OCI-LY1 (cell line): ENCODE measurements at regions not wholly inside any gene's neighbourhood (a gene's known extent, or its start where the extent isn't known, plus 50 kb on each side); places are given as distances from the start of the nearest gene placed in this dataset.

Experiments
- H2AFZ ChIP-seq: fragments of 200-600 bp; sonication (generic), shearing (Covaris generic); 2 replicates; pipeline ENCODE4 v1.6.0; 2014; ENCODE audit warnings: antibody characterized with exemption, mild to moderate bottlenecking, low read length
- H3F3A ChIP-seq: fragments of 200-600 bp; sonication (generic), shearing (Covaris generic); 2 replicates; pipeline ENCODE4 v1.6.0; 2014; ENCODE audit warnings: mild to moderate bottlenecking, antibody characterized with exemption, low read length, moderate library complexity; ENCODE audit not compliant: insufficient read depth
- H3K27ac ChIP-seq: fragments of 200-600 bp; sonication (generic); 2 replicates; pipeline ENCODE4 v1.5.1; 2014; ENCODE audit warnings: low read length, mixed run types, mild to moderate bottlenecking, low read depth; ENCODE audit not compliant: poor library complexity, severe bottlenecking
- H3K27me3 ChIP-seq: fragments of 200-600 bp; sonication (generic); 2 replicates; pipeline ENCODE4 v1.6.0; 2014; ENCODE audit warnings: antibody characterized with exemption, mild to moderate bottlenecking, low read length, moderate library complexity; ENCODE audit not compliant: insufficient read depth
- H3K36me3 ChIP-seq: fragments of 200-600 bp; sonication (generic); 2 replicates; pipeline ENCODE4 v1.6.1; 2014; ENCODE audit warnings: mild to moderate bottlenecking, antibody characterized with exemption, low read length, moderate library complexity, mixed read lengths; ENCODE audit not compliant: insufficient read depth
- H3K4me1 ChIP-seq: fragments of 200-600 bp; sonication (generic); 2 replicates; pipeline ENCODE4 v1.5.1; 2014; ENCODE audit warnings: mild to moderate bottlenecking, low read length, moderate library complexity; ENCODE audit not compliant: insufficient read depth, severe bottlenecking
- H3K4me2 ChIP-seq: fragments of 200-600 bp; sonication (generic), shearing (Covaris generic); 2 replicates; pipeline ENCODE4 v1.6.1; 2014; ENCODE audit warnings: low read length
- H3K4me3 ChIP-seq: fragments of 200-600 bp; sonication (generic); 2 replicates; pipeline ENCODE4 v1.5.1; 2014; ENCODE audit warnings: low read length, low read depth, mild to moderate bottlenecking, mixed read lengths; ENCODE audit not compliant: poor library complexity, severe bottlenecking
- H3K79me2 ChIP-seq: fragments of 200-600 bp; shearing (Covaris generic); 2 replicates; pipeline ENCODE4 v1.6.1; 2016; ENCODE audit warnings: mixed run types, low read length, mixed read lengths; ENCODE audit not compliant: insufficient read depth
- H3K9ac ChIP-seq: fragments of 200-600 bp; sonication (generic), shearing (Covaris generic); 2 replicates; pipeline ENCODE4 v1.6.1; 2014; ENCODE audit warnings: mild to moderate bottlenecking, low read length, mixed read lengths
- H3K9me2 ChIP-seq: fragments of 200-600 bp; sonication (generic), shearing (Covaris generic); 2 replicates; pipeline ENCODE4 v1.6.1; 2014; ENCODE audit warnings: low read depth, mild to moderate bottlenecking, low read length, mixed read lengths
- H3K9me3 ChIP-seq: fragments of 200-600 bp; shearing (Covaris generic); 2 replicates; pipeline ENCODE4 v1.6.1; 2014; ENCODE audit warnings: low read length, mixed read lengths
- H4K20me1 ChIP-seq: fragments of 200-600 bp; sonication (generic), shearing (Covaris generic); 2 replicates; pipeline ENCODE4 v1.6.0; 2016; ENCODE audit warnings: mild to moderate bottlenecking, low read length; ENCODE audit not compliant: insufficient read depth
- EZH2 ChIP-seq: fragments of 200-600 bp; sonication (generic), shearing (Covaris generic); IDR thresholded peaks from 2 replicates; pipeline ENCODE4 v1.8.0; 2017; ENCODE audit warnings: borderline replicate concordance, mixed run types, mild to moderate bottlenecking, antibody characterized with exemption, low read length, moderate library complexity, mixed read lengths
- TF ChIP-seq, protein P1 (sequence below): fragments of 200-600 bp; sonication (generic), shearing (Covaris generic); IDR thresholded peaks from 2 replicates; pipeline ENCODE4 v1.5.1; 2017; ENCODE audit warnings: mild to moderate bottlenecking, antibody characterized with exemption, low read length, moderate library complexity, mixed read lengths

DNA sequence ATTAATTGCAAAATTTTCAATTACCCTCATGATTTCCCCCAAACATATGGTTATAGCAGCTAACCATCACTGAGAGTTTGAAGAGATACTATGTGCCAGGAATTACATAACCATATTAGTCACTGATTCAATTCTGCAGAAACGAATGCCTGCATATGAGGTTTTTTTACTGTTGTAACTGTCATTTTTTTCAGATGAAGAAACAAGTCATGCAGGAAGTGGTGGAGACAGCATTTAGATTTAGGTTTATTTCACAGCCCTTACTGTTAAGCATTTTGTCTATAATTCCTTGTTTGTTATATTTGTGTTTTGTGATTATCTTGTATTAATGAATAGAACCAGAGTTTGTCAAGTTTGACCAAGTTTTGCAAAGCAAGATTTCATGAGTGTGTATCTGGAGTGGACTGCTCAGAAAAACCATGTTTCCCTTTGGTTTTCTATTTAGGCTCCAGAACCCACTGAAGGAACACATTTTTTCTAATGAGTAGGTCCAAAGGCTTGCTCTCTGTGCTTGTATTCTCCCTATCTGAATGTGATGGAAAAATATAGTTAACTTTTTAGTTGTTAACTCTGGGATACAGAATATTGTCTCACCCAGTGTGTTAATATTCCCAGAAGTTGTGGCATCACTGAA is 308.5 kb upstream of the ADAMTS5 start:
- H3K9me3 ChIP-seq, result no peaks in the 10 kb centered on the region
- H2AFZ ChIP-seq, result no peak overlapping the region
- no peaks in the 10 kb centered on the region for H3K27me3 ChIP-seq
- TF ChIP-seq, protein P1, sequence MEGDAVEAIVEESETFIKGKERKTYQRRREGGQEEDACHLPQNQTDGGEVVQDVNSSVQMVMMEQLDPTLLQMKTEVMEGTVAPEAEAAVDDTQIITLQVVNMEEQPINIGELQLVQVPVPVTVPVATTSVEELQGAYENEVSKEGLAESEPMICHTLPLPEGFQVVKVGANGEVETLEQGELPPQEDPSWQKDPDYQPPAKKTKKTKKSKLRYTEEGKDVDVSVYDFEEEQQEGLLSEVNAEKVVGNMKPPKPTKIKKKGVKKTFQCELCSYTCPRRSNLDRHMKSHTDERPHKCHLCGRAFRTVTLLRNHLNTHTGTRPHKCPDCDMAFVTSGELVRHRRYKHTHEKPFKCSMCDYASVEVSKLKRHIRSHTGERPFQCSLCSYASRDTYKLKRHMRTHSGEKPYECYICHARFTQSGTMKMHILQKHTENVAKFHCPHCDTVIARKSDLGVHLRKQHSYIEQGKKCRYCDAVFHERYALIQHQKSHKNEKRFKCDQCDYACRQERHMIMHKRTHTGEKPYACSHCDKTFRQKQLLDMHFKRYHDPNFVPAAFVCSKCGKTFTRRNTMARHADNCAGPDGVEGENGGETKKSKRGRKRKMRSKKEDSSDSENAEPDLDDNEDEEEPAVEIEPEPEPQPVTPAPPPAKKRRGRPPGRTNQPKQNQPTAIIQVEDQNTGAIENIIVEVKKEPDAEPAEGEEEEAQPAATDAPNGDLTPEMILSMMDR, result no peak
- TF ChIP-seq EZH2, result no peak
- H3K4me3 ChIP-seq, result no peak overlapping the region
- H3K9ac ChIP-seq, result no peak overlapping the region
- no peak overlapping the region for H3K4me2 ChIP-seq
- no peaks in the 10 kb centered on the region for H3K79me2 ChIP-seq
- H4K20me1 ChIP-seq, result no peaks in the 10 kb centered on the region
- no peak overlapping the region for H3K27ac ChIP-seq
- no peaks in the 10 kb centered on the region for H3K9me2 ChIP-seq
- H3K36me3 ChIP-seq, result no peaks in the 10 kb centered on the region
- H3F3A ChIP-seq, result no peaks in the 10 kb centered on the region
- no peaks in the 10 kb centered on the region for H3K4me1 ChIP-seq

DNA sequence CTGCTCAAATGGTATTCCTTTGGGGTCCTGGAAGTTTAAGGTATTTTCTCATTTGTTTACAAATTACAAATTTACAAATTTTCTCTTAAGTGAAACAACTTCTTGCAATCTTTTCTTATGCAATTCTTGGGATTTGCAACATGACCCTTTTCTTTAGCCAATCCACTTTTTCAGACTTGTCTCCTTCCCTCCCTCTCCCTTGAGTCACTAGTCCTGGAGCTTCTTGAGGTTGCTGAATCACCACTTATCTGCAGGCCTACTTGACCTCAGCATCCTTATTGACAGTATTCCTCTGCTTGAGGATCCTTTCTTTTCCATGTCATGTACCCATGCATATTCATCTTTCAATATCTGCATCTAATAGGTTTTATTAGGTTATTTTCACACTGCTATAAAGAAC is 302.8 kb upstream of the ADAMTS5 start:
- Histone ChIP-seq H3K4me2 (no peak overlapping the region), H3F3A (no peaks in the 10 kb centered on the region), H3K27ac (no peak overlapping the region), H3K79me2 (no peaks in the 10 kb centered on the region), H3K9ac (no peak overlapping the region), H3K36me3 (no peaks in the 10 kb centered on the region), H3K9me3 (no peaks in the 10 kb centered on the region), H3K9me2 (no peaks in the 10 kb centered on the region), H3K4me3 (no peak overlapping the region), H2AFZ (no peak overlapping the region), H4K20me1 (no peaks in the 10 kb centered on the region), H3K27me3 (no peaks in the 10 kb centered on the region), H3K4me1 (no peaks in the 10 kb centered on the region)
- TF ChIP-seq, protein P1, result no peak
- TF ChIP-seq EZH2, result no peak

DNA sequence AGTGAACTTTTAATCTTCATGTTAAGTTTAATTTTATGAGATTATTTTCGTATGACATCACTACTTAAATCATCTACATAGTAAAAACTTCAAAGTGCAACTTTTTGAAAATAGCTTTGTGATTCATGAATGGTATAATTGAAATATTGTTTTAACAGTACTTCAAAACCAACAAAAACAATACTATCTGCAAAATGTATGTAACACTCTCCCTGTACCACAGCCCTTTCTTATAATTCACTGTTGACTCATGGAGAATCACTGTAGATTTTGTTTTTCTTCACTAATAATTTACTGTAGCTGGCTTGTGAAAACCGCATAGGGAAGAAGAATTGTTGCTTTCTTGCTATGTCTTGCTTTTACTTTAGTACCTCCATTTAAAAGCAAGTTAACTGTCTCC is 301.4 kb upstream of the ADAMTS5 start:
- H2AFZ ChIP-seq, result no peak overlapping the region
- H3K9me3 ChIP-seq, result no peaks in the 10 kb centered on the region
- no peaks in the 10 kb centered on the region for H3K4me1 ChIP-seq
- H3K27me3 ChIP-seq, result no peaks in the 10 kb centered on the region
- no peaks in the 10 kb centered on the region for H3K36me3 ChIP-seq
- no peaks in the 10 kb centered on the region for H3F3A ChIP-seq
- no peak overlapping the region for H3K4me2 ChIP-seq
- H3K79me2 ChIP-seq, result no peaks in the 10 kb centered on the region
- H3K27ac ChIP-seq, result no peak overlapping the region
- TF ChIP-seq EZH2, result no peak
- TF ChIP-seq, protein P1, result no peak
- no peaks in the 10 kb centered on the region for H4K20me1 ChIP-seq
- H3K9me2 ChIP-seq, result no peaks in the 10 kb centered on the region
- H3K4me3 ChIP-seq, result no peak overlapping the region
- no peak overlapping the region for H3K9ac ChIP-seq
